GM19240 (cell line): ENCODE measurements at regions not wholly inside any gene's neighbourhood (a gene's known extent, or its start where the extent isn't known, plus 50 kb on each side); places are given as distances from the start of the nearest gene placed in this dataset.
"Not testable (repeated sequence)": the region's sequence is repeated elsewhere in the genome, so short reads cannot be mapped to it uniquely, and the experiment has no call there.

Source experiments
- DNase-seq: peaks from one replicate; pipeline ENCODE4 v3.0.0; 2011; ENCODE audit warnings: low spot score; ENCODE audit not compliant: insufficient read length

DNA sequence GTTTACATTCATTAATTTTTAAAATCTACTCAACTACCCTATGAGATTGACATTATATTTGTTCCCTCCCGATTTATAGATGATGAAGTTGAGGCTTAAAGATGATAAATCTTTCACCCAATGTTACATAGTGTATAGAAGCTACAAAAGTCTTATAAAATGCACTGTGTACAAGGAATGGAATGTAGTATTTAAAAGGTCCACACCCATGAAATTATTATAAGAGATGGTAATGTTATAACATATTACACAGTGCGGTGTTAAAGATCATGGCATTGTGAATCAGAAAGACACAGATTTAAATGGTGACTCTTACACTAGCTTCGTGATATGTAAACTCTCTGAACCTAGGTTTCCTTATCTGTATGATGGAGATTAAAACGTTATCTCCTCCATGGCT lies 141.6 kb upstream of the CHD1 start:
- DNase-seq, result no peak

DNA sequence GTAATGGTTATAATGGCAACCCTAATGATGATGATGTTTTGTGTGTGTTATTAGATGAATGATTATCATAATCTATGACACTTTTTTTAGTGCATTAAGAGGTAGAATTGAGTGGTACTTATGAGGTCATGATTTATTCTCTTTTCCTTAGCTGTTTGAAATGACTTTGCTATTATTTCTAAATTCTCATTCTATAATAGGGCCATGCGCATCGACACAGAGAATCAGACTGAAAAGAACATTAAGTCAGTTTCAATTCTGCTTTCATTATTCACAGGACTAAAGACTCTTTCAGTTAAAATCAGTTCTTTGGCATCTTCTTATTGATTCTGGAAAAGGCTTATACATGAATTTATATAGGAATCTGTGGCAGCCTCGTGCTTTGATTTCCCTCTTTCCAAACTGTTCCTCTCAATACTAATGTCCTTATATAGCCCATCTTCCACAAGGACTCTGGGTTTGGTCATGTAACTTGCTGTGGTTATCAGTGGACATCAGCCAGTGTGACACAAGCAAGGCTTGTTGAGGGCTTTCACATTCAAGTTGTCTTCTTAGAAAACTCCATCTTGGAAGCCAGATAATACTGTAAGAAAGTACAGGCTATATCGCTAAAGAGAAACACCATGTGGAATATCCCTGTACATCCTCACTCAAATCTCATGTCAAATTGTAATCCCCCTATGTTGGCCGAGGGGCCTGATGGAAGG lies 140.3 kb upstream of the CHD1 start:
- no peak for DNase-seq

DNA sequence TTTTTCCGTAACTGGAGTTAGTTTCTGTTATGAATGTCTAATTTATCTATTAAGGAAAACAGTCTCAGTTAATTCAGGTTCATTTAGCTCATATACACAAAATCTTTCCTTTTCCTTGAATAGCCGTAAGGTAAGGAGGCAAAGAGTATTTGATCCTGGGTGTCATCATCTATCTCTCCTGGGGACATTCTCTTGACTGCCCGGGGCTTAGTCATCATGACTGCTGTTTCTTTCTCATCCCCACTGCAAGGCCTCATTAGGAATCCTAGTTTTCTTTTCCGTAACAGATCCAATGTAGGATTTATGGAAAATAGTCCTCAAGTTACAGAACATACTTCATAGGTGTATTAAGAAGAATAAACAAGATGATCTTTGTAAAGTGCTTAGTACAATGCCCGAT lies 134.9 kb upstream of the CHD1 start:
- no peak for DNase-seq

DNA sequence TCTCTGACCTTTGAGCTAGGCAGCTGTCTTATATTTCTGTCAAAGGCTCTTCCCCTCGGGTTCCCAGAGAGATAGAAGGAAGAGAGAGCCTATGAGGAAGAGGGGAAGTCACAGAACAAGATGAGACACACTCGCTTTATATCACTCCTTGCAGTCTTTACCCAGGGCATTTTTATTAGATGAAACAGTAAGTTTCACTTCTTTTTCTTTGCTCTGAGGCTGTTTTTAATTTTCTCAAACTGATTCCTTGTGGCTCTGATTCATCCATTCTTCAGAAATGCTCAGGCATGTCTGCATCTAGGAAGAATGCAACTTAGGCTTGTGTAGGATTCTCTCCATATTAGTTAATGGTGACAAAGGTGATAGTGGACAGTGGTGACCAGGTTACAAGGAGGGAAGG lies 132.9 kb upstream of the CHD1 start:
- no peak for DNase-seq

DNA sequence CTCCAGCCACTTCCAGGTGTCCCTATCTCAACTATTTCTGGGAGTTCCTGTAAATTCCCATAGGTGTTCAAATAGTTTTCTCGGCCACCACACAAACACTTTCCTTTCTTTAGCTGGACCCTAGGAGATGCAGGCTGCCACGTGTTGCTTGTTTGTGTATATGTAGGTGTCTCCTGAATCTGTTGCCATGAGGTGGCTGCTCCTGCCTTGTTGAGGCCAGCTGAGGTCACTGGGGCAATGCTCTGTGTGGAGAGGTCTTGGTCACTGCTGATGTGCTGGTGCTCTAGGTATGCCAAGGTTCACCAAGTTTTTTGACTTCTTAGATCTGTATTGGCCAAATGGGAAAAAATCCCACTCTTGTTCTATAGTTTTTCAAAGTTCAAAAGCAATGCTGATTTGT lies 132.5 kb upstream of the CHD1 start:
- DNase-seq, result no peak

DNA sequence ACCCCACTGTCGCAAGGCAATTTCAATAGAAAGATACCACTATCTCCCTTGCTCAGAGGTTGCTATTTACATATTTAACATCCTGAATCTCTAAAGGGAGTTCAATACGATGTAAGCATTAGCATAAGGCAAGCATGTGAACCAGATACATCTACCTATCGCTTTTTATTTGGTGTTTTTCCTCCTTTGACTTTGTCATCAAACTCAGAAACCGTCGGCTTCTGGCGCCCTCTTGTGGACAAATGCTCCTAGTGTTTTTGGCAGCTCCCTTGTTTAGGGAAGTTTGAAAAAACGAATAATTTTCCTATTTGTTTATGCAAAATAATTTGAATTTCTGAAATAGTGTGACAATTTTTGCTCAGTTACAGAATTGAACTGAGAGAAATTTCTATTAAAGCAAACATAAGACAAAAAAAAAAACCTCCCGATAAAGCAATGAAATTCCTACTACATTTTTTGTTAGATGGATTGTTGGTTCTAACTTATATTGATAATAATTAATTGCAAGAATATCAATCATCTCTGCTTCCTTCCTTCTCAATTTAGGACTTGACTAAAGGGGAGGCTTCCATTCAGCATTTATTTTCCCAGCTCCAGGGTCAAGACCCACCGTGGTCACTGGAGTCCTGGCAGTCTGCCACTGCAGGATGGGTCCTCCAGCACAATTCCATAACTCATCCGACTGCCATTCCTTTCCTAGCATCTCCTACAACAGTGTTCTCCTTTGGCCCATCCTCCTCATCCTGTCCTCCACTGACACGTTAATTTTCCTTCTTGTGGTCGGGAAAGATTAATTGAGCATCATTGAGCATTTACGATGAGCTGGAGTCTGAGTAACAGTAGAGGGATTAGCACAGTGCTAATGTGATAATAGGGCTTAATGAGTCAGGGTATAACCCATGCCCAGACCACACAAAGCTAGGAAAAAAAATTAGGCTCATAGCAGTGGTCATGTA lies 131.8 kb upstream of the CHD1 start:
- peak; percentile 23 for DNase-seq

DNA sequence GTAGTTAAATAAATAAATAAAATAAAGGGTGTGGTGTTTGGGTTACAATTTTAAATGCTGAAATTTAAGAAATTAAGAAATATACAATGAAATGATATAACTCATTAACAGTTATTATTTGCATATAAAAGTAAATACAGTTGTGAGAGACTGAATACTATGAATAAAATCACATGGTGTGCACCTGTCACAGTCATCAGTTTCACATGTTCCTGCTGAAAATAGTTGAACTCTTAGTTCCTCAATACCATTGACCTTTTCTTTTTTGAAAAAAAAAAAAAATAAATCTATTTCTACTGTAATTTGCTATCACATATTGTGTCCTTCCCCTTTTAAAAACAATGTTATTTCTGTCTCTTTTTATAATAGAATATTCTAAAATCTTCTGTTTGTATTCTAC lies 130.9 kb upstream of the CHD1 start:
- DNase-seq, result no peak

DNA sequence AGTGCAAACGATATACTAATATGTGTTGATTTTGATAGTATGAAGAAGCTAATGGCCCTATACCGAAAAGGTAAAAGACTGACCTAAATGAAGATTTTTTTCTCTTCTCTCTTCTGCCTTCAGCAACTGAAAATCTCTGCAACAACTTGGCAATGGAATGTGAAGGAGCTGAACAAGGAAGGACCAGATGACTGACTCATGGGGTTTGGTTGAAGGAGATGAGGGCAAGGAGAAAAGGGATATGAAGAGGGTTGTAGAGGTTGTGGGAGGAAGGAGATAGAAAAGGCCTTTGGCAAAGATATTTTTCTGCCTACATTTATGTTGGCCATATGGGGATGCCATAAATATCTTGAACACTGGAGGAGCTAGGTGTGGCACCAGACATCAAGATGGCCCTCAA lies 129.7 kb upstream of the CHD1 start:
- DNase-seq, result no peak

DNA sequence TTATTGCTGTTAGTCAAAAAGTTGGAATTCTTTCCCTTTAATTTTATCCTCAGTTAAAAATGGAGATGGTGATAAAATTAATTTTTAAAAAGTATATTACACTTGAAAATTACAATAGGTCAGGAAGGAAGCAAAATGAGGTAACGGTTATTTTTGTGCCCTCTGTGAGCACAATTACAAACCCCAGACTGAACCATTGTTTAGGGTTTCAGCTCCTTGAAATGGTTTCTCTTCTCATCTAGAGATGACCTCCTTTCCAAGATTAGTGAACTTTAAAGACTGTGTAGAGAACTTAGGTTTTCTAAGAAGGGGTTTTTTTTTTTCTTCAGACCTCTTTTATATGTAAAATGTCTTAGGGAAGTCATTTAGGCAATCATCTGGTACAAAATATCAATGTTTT lies 126.2 kb upstream of the CHD1 start:
- no peak for DNase-seq

DNA sequence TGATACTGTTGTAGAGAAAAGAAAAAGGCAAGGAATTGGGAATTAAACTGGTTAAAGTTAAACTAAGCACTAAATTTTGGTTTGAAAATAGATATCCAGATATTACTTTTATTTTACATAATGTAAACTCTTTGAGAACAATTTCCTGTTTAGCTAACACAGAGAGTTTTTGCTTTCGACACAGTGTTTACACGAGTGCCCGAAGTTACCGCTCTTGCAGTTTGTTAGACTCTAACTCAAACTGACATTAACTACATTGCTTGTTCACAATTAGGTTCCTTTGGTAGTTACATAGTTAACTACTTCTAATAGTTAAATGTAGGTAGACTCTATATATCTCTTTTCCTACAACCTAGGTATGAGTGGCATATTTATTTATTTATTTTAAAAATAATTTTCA lies 117.1 kb upstream of the CHD1 start:
- no peak for DNase-seq

DNA sequence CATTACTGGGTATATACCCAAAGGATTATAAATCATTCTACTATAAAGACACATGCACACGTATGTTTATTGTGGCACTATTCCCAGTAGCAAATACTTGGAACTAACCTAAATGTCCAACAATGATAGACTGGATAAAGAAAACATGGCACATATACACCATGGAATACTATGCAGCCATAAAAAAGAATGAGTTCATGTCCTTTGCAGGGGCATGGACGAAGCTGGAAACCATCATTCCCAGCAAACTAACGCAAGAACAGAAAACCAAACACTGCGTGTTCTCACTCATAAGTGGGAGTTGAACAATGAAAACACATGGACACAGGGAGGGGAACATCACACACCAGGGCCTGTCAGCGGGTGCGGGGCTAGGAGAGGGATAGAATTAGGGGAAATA lies 114.5 kb upstream of the CHD1 start:
- not testable (repeated sequence) for DNase-seq

DNA sequence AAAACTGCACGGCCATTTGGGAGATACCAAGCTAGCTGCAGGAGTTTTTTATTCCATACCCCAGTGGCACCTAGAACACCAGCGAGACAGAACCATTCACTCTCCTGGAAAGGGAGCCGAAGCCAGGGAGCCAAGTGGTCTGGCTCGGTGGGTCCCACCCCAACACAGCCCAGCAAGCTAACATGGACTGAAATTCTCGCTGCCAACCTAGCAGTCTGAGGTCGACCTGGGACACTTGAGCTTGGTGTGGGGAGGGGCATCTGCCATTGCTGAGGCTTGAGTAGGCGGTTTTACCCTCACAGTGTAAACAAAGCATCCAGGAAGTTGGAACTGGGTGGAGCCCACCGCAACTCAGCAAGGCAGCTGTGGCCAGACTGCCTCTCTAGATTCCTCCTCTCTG lies 108.9 kb upstream of the CHD1 start:
- DNase-seq, result no peak

DNA sequence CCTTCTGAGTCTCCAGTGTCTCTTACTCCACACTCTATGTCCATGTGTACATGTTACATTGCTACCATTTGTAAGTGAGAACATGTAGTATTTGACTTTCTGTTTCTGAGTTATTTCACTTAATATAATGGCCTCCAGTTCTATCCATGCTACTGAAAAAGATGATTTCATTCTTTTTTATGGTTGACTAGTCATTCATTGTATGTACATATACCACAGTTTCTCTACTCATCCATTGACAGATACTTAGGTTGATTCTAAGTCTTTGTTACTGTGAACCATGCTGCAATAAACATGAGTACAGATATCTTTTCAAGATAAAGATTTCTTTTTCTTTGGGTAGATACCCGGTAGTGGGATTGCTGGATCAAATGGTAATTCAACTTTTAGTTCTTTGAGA lies 107.1 kb upstream of the CHD1 start:
- DNase-seq, result no peak

DNA sequence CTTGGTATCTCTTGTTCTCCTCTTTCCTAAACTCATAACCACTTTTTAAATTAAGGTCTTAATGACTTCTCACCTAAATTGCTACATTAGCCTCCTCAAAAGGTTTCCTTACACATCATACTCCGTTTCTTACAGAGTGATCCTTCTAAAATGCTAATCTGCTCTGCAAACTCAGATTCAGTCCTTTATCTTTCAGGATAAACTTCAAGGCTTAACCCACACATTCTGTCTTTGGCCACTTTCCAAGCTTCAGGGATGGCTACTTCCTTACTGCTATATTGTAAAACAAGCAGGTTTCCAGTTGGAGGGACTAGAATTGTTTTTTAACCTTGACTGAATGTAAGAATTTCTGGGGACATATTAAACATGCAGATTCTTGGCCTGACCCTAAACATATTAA lies 105.5 kb upstream of the CHD1 start:
- no peak for DNase-seq

DNA sequence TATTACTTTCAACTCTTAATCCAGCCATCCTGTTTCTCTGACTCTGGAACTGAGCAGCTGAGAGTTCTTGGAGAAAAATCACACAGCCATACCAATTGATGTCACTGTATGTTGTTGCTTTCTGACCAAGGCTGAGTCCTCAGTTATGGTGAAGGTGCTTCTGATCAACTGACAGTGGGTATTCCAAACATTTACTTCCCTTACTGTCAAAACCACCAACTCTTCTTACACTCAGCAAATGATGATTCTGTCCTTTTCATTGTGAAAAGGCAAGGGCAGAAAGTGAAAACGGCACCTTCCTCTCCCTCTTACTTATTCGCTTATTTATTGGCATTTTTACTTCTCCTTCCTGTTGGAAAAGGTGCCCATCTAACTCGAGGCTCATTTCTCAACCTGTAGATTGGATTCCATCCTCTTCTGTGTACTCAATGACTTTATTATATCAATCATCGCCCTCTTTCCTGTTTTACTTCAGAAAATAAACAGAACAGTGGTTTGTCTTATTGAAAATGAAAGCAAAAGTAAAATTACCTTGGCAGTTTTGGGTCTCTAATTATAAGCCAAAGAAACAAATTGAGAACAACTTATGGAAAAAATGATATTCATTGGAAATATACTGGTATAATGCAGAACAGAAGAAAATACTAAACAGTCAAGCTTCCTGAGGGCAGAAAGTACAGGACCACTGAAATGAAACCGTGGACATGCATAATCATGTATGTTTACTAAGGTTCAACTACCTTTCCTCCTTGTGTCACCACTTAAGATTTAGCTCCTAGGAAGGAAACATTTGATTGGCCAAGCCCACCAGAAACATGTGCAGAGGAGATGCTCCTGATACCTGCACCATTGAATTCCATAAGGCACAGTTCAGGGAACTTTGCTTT lies 104.5 kb upstream of the CHD1 start:
- DNase-seq, result no peak

DNA sequence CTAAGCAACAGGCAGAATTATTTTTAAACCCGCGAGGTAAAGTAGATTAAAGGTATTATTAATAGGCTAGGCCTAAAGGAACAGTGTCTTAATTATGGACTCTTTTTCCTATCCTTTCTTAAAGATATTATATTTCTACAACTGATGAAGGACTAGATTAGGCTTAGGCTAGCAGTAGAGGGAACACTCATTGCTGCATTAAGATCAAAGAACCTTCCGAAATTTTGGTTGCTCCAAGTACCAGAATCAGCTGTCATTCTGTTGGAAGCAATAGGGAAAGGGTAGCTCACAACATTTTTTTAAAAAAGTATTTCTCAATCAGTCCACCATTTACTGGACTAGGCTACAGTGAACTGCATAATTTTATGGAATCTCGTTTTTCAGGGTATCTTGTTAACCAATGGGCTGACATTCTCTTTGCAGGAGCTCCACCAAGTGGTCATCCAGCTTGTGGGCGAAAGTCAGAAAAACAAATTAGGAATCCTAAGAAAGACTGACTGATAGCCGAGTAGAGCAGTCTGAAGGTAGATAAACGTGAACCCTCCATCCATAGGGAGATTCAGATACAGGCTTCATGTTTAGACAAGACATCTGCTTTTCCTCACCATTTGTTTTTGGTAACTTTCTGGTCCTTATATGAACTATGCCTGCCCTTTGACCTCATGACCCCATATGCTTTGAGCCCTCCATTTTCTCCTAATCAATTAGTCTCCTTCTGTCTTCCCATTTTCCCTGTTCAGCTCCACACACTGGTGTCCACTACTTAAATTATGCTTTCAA lies 103.6 kb upstream of the CHD1 start:
- DNase-seq, result no peak

DNA sequence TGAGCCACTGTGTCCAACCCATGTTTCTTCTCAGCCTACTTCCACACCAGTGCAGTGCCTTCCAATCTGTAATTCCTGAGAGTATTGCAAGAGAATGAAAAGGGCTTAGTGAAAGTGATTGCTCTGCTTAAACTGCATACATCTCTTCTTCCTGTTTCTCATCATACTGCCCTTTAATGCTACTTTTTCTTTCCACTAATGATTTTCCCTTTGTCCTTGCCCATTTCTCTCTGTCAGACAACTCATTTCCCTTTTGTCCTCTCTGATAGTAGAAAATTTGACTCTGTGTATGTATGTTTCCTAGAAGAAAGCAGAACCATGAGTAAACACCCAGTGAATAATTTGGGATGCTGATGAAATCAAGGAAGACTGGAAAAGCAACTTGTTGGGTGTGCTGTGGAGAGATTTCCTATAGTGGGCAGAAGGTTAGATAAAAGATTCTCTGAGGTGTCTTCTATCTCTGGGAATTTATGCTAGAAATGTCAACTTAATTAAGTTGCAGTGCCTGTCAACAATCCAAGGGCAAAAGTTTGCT lies 102.2 kb upstream of the CHD1 start:
- DNase-seq, result no peak

DNA sequence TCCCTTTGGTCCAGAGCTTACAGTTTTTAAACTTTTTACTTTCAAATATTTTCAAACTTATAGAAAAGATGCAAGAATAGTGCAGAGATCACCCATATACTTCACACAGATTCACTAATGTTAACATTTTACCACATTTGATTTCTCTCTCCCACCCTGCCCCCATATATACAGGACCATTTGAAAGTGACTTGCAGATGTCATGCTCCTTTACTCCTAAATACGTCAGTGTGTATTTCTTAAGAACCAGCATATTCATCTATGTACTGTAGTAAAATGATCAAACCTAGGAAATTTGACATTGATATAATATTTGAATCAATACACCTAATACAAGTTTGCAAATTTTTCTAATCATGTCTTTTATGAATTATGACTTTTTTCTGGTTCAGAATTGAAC lies 100.4 kb upstream of the CHD1 start:
- DNase-seq, result no peak

DNA sequence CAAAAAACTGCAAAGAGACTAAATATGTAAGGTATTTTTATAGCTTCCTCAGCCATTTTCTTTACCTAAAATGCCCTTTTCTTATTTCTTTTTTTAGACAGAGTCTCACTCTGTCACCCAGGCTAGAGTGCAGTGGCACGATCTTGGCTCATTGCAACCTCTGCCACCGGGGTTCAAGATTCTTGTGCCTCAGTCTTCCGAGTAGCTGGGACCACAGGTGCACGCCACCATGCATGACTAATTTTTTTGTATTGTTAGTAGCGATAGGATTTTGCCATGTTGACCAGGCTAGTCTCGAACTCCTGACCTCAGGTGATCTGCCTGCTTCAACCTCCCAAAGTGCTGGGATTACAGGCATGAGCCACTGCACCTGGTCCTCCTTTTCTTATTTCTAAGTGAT lies 99.4 kb upstream of the CHD1 start:
- DNase-seq, result not testable (repeated sequence)

DNA sequence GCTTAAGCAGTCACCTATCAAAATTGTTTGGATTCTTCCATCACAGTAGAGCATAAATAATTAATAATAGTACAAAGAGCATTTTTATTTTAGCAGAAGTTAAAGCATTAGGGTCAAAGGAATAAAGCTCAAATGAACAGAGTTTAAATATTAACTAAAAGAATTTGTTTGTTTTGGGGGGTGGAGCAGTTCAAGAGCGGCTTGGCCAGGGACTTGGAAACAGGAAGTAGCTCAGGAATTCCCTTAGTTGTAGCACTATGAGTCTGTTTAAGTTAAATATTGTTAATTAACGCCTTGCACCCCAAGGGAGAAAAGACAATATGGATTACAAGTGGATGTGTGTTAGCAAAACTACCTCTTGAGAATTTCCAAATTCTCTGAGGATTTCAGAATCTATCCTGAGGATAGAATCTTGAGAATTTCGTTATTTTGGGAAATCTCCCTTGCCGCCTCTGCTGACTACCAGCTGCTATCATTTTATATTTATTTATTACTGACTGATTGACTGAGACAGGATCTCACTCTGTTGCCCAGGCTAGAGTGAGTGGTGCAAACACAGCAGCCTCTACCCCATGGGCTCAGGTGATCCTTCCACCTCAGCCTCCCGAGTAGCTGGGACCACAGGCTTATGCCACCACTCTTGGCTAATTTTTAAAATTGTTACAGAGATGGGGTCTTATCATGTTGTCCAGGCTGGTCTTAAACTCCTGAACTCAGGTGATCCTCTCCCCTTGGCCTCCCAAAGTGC lies 96.7 kb upstream of the CHD1 start:
- no peak for DNase-seq
